KMS-11 (cell line): ENCODE measurements at regions not wholly inside any gene's neighbourhood (a gene's known extent, or its start where the extent isn't known, plus 50 kb on each side); places are given as distances from the start of the nearest gene placed in this dataset.

ENCODE experiments used
- H2AFZ ChIP-seq: fragments of 200-600 bp; sonication (generic); 2 replicates; pipeline ENCODE4 v1.6.1; 2016; ENCODE audit warnings: antibody characterized with exemption, mixed run types, low read depth
- H3K27ac ChIP-seq: fragments of 200-600 bp; sonication (generic); 2 replicates; pipeline ENCODE4 v1.6.1; 2016; ENCODE audit warnings: mild to moderate bottlenecking, mixed run types
- H3K27me3 ChIP-seq: fragments of 200-600 bp; sonication (generic); 2 replicates; pipeline ENCODE4 v1.6.1; 2017; ENCODE audit warnings: mild to moderate bottlenecking, low read depth, mixed run types, moderate library complexity; ENCODE audit not compliant: insufficient read depth
- H3K36me3 ChIP-seq: fragments of 200-600 bp; sonication (generic); 2 replicates; pipeline ENCODE4 v1.6.1; 2017; ENCODE audit warnings: mild to moderate bottlenecking, mixed run types; ENCODE audit not compliant: insufficient read depth
- H3K4me1 ChIP-seq: fragments of 200-600 bp; sonication (generic); 2 replicates; pipeline ENCODE4 v1.6.1; 2016; ENCODE audit warnings: mild to moderate bottlenecking, low read depth, mixed run types; ENCODE audit not compliant: poor library complexity, severe bottlenecking
- H3K4me2 ChIP-seq: fragments of 200-600 bp; sonication (generic); 2 replicates; pipeline ENCODE4 v1.7.0; 2016; ENCODE audit warnings: mild to moderate bottlenecking, mixed run types
- H3K4me3 ChIP-seq: fragments of 200-600 bp; sonication (generic); IDR thresholded peaks from 2 replicates; pipeline ENCODE4 v1.6.1; 2017; ENCODE audit warnings: low read depth, low read length, mixed read lengths; ENCODE audit not compliant: insufficient read depth
- H3K79me2 ChIP-seq: fragments of 200-600 bp; sonication (generic); 2 replicates; pipeline ENCODE4 v1.6.1; 2016; ENCODE audit warnings: low read depth, mixed run types; ENCODE audit not compliant: insufficient read depth
- H3K9ac ChIP-seq: fragments of 200-600 bp; sonication (generic); 2 replicates; pipeline ENCODE4 v1.6.1; 2016; ENCODE audit warnings: mild to moderate bottlenecking, mixed run types
- H4K20me1 ChIP-seq: fragments of 200-600 bp; sonication (generic); 2 replicates; pipeline ENCODE4 v1.6.1; 2016; ENCODE audit warnings: mild to moderate bottlenecking, mixed run types; ENCODE audit not compliant: insufficient read depth
- TF ChIP-seq, protein P1 (sequence below): fragments of 200-600 bp; sonication (generic); conservative IDR thresholded peaks from 2 replicates; pipeline ENCODE4 v1.6.1; 2017; ENCODE audit warnings: low read depth, mild to moderate bottlenecking, antibody characterized with exemption, low read length, moderate library complexity, mixed read lengths

GRCh38 chr7:18312482-18312881, 183.1 kb upstream of the HDAC9 start:
- no peaks in the 10 kb centered on the region for H3K36me3 ChIP-seq
- H3K4me1 ChIP-seq: no peaks in the 10 kb centered on the region

GRCh38 chr7:18313965-18314364, 181.6 kb upstream of the HDAC9 start:
- Histone ChIP-seq H3K36me3 (no peaks in the 10 kb centered on the region), H3K27me3 (no peaks in the 10 kb centered on the region), H3K9ac (no peak overlapping the region), H3K27ac (no peak overlapping the region), H3K4me2 (no peak overlapping the region), H3K4me3 (no peak overlapping the region), H2AFZ (no peak overlapping the region), H3K79me2 (no peaks in the 10 kb centered on the region), H3K4me1 (no peaks in the 10 kb centered on the region), H4K20me1 (no peaks in the 10 kb centered on the region)
- TF ChIP-seq, protein P1, sequence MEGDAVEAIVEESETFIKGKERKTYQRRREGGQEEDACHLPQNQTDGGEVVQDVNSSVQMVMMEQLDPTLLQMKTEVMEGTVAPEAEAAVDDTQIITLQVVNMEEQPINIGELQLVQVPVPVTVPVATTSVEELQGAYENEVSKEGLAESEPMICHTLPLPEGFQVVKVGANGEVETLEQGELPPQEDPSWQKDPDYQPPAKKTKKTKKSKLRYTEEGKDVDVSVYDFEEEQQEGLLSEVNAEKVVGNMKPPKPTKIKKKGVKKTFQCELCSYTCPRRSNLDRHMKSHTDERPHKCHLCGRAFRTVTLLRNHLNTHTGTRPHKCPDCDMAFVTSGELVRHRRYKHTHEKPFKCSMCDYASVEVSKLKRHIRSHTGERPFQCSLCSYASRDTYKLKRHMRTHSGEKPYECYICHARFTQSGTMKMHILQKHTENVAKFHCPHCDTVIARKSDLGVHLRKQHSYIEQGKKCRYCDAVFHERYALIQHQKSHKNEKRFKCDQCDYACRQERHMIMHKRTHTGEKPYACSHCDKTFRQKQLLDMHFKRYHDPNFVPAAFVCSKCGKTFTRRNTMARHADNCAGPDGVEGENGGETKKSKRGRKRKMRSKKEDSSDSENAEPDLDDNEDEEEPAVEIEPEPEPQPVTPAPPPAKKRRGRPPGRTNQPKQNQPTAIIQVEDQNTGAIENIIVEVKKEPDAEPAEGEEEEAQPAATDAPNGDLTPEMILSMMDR: no peak

More at GRCh38 chr7:18312482-18312881, 183.1 kb upstream of the HDAC9 start:
- H4K20me1 ChIP-seq: no peaks in the 10 kb centered on the region
- TF ChIP-seq, protein P1: no peak
- H2AFZ ChIP-seq: no peak overlapping the region
- H3K27ac ChIP-seq: no peak overlapping the region
- no peaks in the 10 kb centered on the region for H3K79me2 ChIP-seq
- H3K9ac ChIP-seq: no peak overlapping the region
- no peak overlapping the region for H3K4me3 ChIP-seq
- no peak overlapping the region for H3K4me2 ChIP-seq
- no peaks in the 10 kb centered on the region for H3K27me3 ChIP-seq

DNA sequence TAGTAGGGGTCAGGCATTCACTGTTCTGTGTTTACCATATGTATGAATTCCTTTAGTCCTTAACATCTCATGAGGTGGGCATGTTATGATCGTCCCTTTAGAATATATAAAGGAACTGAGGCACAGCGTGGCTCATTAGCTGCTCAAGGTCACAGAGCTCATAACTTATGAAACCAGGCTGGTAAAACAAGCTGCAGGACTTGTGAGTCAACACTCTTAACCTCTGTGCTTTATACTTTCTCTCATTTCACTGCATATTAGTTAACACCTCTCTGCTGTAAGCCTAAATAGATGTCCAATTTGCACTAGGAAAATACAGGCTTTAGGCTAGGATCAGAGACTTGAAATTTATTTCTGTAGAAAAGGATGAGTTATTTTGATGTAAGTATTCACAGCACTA, 180.3 kb upstream of the HDAC9 start:
- TF ChIP-seq, protein P1: no peak
- H3K4me1 ChIP-seq: no peaks in the 10 kb centered on the region
- no peak overlapping the region for H3K9ac ChIP-seq
- no peaks in the 10 kb centered on the region for H4K20me1 ChIP-seq
- no peak overlapping the region for H3K4me3 ChIP-seq
- no peak overlapping the region for H3K4me2 ChIP-seq
- no peak overlapping the region for H2AFZ ChIP-seq
- no peaks in the 10 kb centered on the region for H3K27me3 ChIP-seq
- no peaks in the 10 kb centered on the region for H3K36me3 ChIP-seq
- H3K79me2 ChIP-seq: no peaks in the 10 kb centered on the region
- no peak overlapping the region for H3K27ac ChIP-seq

- Histone ChIP-seq H3K36me3 (no peaks in the 10 kb centered on the region), H4K20me1 (no peaks in the 10 kb centered on the region), H3K4me1 (no peaks in the 10 kb centered on the region), H3K27me3 (no peaks in the 10 kb centered on the region), H2AFZ (no peak overlapping the region), H3K9ac (no peak overlapping the region), H3K79me2 (no peaks in the 10 kb centered on the region), H3K27ac (no peak overlapping the region), H3K4me2 (no peak overlapping the region), H3K4me3 (no peak overlapping the region)
- TF ChIP-seq, protein P1: no peak
These were observed 177.6 kb upstream of the HDAC9 start for GRCh38 chr7:18317941-18318340.
